Liver (tissue), 8 donors: ENCODE measurements at regions not wholly inside any gene's neighbourhood (a gene's known extent, or its start where the extent isn't known, plus 50 kb on each side); places are given as distances from the start of the nearest gene placed in this dataset.

Experiments
- DNase-seq: peaks from one replicate; pipeline ENCODE4 v3.0.0-alpha.2; 2017; ENCODE audit warnings: low spot score
- H3K27ac ChIP-seq, 2 donors: one replicate each; pipeline ENCODE4 v1.7.0; 2013; ENCODE audit warnings: inconsistent platforms in 2 of 2, low read length in 2 of 2, control low read depth in 1 of 2, low read depth in 1 of 2, mild to moderate bottlenecking in 1 of 2
- H3K27me3 ChIP-seq, 4 donors: one replicate each; pipeline versions ENCODE4 v1.6.1 to v1.7.0; 2013; ENCODE audit warnings: low read length in 3 of 4, inconsistent platforms in 1 of 4, mild to moderate bottlenecking in 1 of 4, moderate library complexity in 1 of 4; ENCODE audit not compliant: control insufficient read depth in 4 of 4, insufficient read depth in 4 of 4
- H3K36me3 ChIP-seq, 4 donors: one replicate each; pipeline versions ENCODE4 v1.6.1 to v1.7.0; 2013; ENCODE audit warnings: low read length in 3 of 4, mild to moderate bottlenecking in 3 of 4, low read depth in 1 of 4, moderate library complexity in 1 of 4; ENCODE audit not compliant: control insufficient read depth in 4 of 4, insufficient read depth in 3 of 4
- H3K4me1 ChIP-seq, 4 donors: one replicate each; pipeline versions ENCODE4 v1.6.1 to v1.7.0; 2013; ENCODE audit warnings: low read length in 3 of 4, mild to moderate bottlenecking in 3 of 4, moderate library complexity in 1 of 4; ENCODE audit not compliant: control insufficient read depth in 4 of 4, insufficient read depth in 4 of 4
- H3K4me3 ChIP-seq, 3 donors: one replicate each; pipeline versions ENCODE4 v1.6.1 to v1.7.0; 2013; ENCODE audit warnings: low read length in 3 of 3, control low read depth in 1 of 3, low read depth in 1 of 3, mild to moderate bottlenecking in 1 of 3
- H3K9ac ChIP-seq, 2 donors: one replicate each; pipeline ENCODE4 v1.7.0; 2013; ENCODE audit warnings: low read length in 2 of 2, mild to moderate bottlenecking in 2 of 2, moderate library complexity in 2 of 2, control low read depth in 1 of 2, low read depth in 1 of 2
- H3K9me3 ChIP-seq, 4 donors: one replicate each; pipeline versions ENCODE4 v1.6.1 to v1.7.0; 2013; ENCODE audit warnings: low read length in 3 of 4; ENCODE audit not compliant: control insufficient read depth in 4 of 4
- EGR1 ChIP-seq, 2 donors: IDR thresholded peaks; 2 replicates each; pipeline ENCODE4 v1.6.1; 2016 to 2018; ENCODE audit warnings: antibody characterized with exemption in 2 of 2, low read depth in 2 of 2
- FOXA1 ChIP-seq: IDR thresholded peaks from 2 replicates; pipeline ENCODE4 v1.6.1; 2016; ENCODE audit warnings: antibody characterized with exemption
- FOXA2 ChIP-seq: IDR thresholded peaks from 2 replicates; pipeline ENCODE4 v1.6.1; 2016; ENCODE audit warnings: antibody characterized with exemption
- GABPA ChIP-seq, 2 donors: IDR thresholded peaks in 1 of 2; conservative IDR thresholded peaks in 1 of 2; 2 replicates each; pipeline ENCODE4 v1.6.1; 2016; ENCODE audit warnings: antibody characterized with exemption in 2 of 2, mild to moderate bottlenecking in 1 of 2, moderate library complexity in 1 of 2
- HNF4A ChIP-seq, 2 donors: conservative IDR thresholded peaks; 2 replicates each; pipeline ENCODE4 v1.6.1; 2016; ENCODE audit warnings: antibody characterized with exemption in 2 of 2, mild to moderate bottlenecking in 2 of 2
- HNF4G ChIP-seq: IDR thresholded peaks from 2 replicates; pipeline ENCODE4 v1.6.1; 2016; ENCODE audit warnings: antibody characterized with exemption
- JUND ChIP-seq, 2 donors: IDR thresholded peaks; 2 replicates each; pipeline ENCODE4 v1.6.1; 2016; ENCODE audit warnings: antibody characterized with exemption in 2 of 2
- RAD21 ChIP-seq, 2 donors: IDR thresholded peaks; 2 replicates each; pipeline ENCODE4 v1.6.1; 2016; ENCODE audit warnings: antibody characterized with exemption in 2 of 2, mild to moderate bottlenecking in 2 of 2
- RXRA ChIP-seq, 2 donors: IDR thresholded peaks; 2 replicates each; pipeline ENCODE4 v1.6.1; 2017 to 2018; ENCODE audit warnings: antibody characterized with exemption in 2 of 2, mild to moderate bottlenecking in 1 of 2
- TAF1 ChIP-seq: conservative IDR thresholded peaks from 2 replicates; pipeline ENCODE4 v1.6.1; 2016; ENCODE audit warnings: antibody characterized with exemption, mild to moderate bottlenecking
- YY1 ChIP-seq: IDR thresholded peaks from 2 replicates; pipeline ENCODE4 v1.6.1; 2016; ENCODE audit warnings: antibody characterized with exemption, mild to moderate bottlenecking
- WGBS: extraction: QIAGEN DNeasy Blood & Tissue Kit; methylation state at CpG from one replicate; pipeline ENCODE4 v1.1.7; 2013; 5-methylcytosine and 5-hydroxymethylcytosine counted together
- TF ChIP-seq, protein P1 (sequence below): fragments of 150-350 bp; IDR thresholded peaks from 2 replicates; pipeline ENCODE4 v1.5.1; 2017; ENCODE audit warnings: improper control_type of control experiment, low read depth, low read length; ENCODE audit not compliant: missing input control
- TF ChIP-seq, protein P2 (sequence below): IDR thresholded peaks from 2 replicates; pipeline ENCODE4 v1.6.1; 2016; ENCODE audit warnings: antibody characterized with exemption
- TF ChIP-seq, protein P3 (sequence below): IDR thresholded peaks from 2 replicates; pipeline ENCODE4 v1.6.1; 2016; ENCODE audit warnings: antibody characterized with exemption
- TF ChIP-seq, protein P4 (sequence below): IDR thresholded peaks from 2 replicates; pipeline ENCODE4 v1.6.1; 2016; ENCODE audit warnings: antibody characterized with exemption, mild to moderate bottlenecking
- TF ChIP-seq, protein P5 (sequence below): IDR thresholded peaks from 2 replicates; pipeline ENCODE4 v1.6.1; 2016; ENCODE audit warnings: antibody characterized with exemption
- donor health status: healthy.
- donor health status: healthy.
- donor health status: healthy.
- donor health status: healthy.
- donor health status: healthy.

DNA sequence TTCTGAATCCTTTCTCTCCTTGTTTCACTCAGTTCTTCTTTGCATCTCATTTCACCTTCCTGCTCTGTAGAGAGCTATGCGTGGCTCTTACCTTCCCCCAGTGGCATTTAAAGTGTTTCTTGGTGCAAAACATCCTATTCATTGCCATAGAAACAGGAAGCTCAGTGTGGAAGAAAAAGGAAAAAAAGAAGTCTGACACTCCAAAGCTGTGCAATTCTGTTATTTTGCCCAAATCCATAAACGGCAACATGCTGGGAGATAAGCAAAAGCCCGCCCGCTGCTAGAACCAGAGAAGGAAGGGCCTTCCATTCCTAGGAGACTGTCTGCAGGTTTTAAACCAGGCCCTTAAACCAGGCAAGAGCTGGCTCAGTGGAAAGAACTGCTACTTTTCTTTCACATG lies 247.1 kb downstream of the HIVEP2 start:
- H3K27ac ChIP-seq = no peak overlapping the region
- 85% methylated on average over 4 of the region's 4 CpGs for WGBS
- peaks cover 0 to 13% (median 3%) of the 10 kb centered on the region in 4 donors for H3K4me1 ChIP-seq
- no peaks in the 10 kb centered on the region for H3K9me3 ChIP-seq
- TF ChIP-seq FOXA1 (no peak), RAD21 (IDR thresholded peaks at IDR 0.05) (no peak), EGR1 (IDR thresholded peaks at IDR 0.05; ENCODE audit: low read depth in 2 of 2) (no peak), GABPA (IDR thresholded peaks at IDR 0.05 in 1 of 2, conservative IDR thresholded peaks at IDR 0.05 in 1 of 2) (no peak)
- TF ChIP-seq, protein P1, sequence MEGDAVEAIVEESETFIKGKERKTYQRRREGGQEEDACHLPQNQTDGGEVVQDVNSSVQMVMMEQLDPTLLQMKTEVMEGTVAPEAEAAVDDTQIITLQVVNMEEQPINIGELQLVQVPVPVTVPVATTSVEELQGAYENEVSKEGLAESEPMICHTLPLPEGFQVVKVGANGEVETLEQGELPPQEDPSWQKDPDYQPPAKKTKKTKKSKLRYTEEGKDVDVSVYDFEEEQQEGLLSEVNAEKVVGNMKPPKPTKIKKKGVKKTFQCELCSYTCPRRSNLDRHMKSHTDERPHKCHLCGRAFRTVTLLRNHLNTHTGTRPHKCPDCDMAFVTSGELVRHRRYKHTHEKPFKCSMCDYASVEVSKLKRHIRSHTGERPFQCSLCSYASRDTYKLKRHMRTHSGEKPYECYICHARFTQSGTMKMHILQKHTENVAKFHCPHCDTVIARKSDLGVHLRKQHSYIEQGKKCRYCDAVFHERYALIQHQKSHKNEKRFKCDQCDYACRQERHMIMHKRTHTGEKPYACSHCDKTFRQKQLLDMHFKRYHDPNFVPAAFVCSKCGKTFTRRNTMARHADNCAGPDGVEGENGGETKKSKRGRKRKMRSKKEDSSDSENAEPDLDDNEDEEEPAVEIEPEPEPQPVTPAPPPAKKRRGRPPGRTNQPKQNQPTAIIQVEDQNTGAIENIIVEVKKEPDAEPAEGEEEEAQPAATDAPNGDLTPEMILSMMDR = no peak
- H3K36me3 ChIP-seq = no peaks in the 10 kb centered on the region
- DNase-seq = no peak
- no peak overlapping the region for H3K4me3 ChIP-seq
- H3K27me3 ChIP-seq = no peaks in the 10 kb centered on the region
- no peak overlapping the region for H3K9ac ChIP-seq

DNA sequence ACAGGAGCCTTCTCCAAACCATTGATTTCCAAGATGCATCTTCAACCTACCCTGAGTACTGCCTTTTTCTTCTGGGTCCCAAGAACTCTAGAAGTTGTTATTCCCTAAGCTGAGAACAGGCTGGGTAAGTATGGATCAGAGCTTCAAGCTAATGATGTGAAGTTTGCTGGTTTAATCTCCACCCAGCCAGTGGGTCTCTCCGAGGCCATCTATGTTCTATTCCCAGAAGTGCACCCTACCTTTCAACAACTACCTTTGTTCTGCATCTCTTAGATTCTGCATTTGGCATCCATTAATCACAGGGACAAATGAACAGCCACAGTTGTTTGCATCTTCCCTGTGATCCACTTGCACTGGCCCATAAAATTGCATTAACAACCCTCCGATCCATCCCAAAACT lies 246.2 kb downstream of the HIVEP2 start:
- H3K27ac ChIP-seq = no peak overlapping the region
- 88% methylated on average over 2 of the region's 2 CpGs for WGBS
- H3K9ac ChIP-seq = no peak overlapping the region
- no peaks in the 10 kb centered on the region for H3K27me3 ChIP-seq
- H3K9me3 ChIP-seq = no peaks in the 10 kb centered on the region
- peaks cover 0 to 13% (median 3%) of the 10 kb centered on the region in 4 donors for H3K4me1 ChIP-seq
- DNase-seq = no peak
- no peaks in the 10 kb centered on the region for H3K36me3 ChIP-seq
- no peak overlapping the region for H3K4me3 ChIP-seq
- TF ChIP-seq RXRA (IDR thresholded peaks at IDR 0.05) (no peak), HNF4G (no peak), YY1 (no peak), TAF1 (no peak), FOXA1 (no peak), EGR1 (IDR thresholded peaks at IDR 0.05; ENCODE audit: low read depth in 2 of 2) (no peak), FOXA2 (no peak), RAD21 (IDR thresholded peaks at IDR 0.05) (no peak), HNF4A (conservative IDR thresholded peaks at IDR 0.05) (no peak), JUND (IDR thresholded peaks at IDR 0.05) (no peak), GABPA (IDR thresholded peaks at IDR 0.05 in 1 of 2, conservative IDR thresholded peaks at IDR 0.05 in 1 of 2) (no peak)
- TF ChIP-seq, protein P2, sequence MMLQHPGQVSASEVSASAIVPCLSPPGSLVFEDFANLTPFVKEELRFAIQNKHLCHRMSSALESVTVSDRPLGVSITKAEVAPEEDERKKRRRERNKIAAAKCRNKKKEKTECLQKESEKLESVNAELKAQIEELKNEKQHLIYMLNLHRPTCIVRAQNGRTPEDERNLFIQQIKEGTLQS = no peak
- TF ChIP-seq, protein P3, sequence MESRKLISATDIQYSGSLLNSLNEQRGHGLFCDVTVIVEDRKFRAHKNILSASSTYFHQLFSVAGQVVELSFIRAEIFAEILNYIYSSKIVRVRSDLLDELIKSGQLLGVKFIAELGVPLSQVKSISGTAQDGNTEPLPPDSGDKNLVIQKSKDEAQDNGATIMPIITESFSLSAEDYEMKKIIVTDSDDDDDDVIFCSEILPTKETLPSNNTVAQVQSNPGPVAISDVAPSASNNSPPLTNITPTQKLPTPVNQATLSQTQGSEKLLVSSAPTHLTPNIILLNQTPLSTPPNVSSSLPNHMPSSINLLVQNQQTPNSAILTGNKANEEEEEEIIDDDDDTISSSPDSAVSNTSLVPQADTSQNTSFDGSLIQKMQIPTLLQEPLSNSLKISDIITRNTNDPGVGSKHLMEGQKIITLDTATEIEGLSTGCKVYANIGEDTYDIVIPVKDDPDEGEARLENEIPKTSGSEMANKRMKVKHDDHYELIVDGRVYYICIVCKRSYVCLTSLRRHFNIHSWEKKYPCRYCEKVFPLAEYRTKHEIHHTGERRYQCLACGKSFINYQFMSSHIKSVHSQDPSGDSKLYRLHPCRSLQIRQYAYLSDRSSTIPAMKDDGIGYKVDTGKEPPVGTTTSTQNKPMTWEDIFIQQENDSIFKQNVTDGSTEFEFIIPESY = no peak
- TF ChIP-seq, protein P1 = no peak
- TF ChIP-seq, protein P4, sequence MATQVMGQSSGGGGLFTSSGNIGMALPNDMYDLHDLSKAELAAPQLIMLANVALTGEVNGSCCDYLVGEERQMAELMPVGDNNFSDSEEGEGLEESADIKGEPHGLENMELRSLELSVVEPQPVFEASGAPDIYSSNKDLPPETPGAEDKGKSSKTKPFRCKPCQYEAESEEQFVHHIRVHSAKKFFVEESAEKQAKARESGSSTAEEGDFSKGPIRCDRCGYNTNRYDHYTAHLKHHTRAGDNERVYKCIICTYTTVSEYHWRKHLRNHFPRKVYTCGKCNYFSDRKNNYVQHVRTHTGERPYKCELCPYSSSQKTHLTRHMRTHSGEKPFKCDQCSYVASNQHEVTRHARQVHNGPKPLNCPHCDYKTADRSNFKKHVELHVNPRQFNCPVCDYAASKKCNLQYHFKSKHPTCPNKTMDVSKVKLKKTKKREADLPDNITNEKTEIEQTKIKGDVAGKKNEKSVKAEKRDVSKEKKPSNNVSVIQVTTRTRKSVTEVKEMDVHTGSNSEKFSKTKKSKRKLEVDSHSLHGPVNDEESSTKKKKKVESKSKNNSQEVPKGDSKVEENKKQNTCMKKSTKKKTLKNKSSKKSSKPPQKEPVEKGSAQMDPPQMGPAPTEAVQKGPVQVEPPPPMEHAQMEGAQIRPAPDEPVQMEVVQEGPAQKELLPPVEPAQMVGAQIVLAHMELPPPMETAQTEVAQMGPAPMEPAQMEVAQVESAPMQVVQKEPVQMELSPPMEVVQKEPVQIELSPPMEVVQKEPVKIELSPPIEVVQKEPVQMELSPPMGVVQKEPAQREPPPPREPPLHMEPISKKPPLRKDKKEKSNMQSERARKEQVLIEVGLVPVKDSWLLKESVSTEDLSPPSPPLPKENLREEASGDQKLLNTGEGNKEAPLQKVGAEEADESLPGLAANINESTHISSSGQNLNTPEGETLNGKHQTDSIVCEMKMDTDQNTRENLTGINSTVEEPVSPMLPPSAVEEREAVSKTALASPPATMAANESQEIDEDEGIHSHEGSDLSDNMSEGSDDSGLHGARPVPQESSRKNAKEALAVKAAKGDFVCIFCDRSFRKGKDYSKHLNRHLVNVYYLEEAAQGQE = no peak
- TF ChIP-seq, protein P5, sequence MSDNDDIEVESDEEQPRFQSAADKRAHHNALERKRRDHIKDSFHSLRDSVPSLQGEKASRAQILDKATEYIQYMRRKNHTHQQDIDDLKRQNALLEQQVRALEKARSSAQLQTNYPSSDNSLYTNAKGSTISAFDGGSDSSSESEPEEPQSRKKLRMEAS = no peak
